Esophagus muscularis mucosa (tissue), 4 donors: ENCODE measurements at regions not wholly inside any gene's neighbourhood (a gene's known extent, or its start where the extent isn't known, plus 50 kb on each side); places are given as distances from the start of the nearest gene placed in this dataset.
"Not testable (repeated sequence)": the region's sequence is repeated elsewhere in the genome, so short reads cannot be mapped to it uniquely, and the experiment has no call there.

Source experiments
- DNase-seq: peaks from one replicate; pipeline ENCODE4 v3.0.0-alpha.2; 2017; ENCODE audit errors: extremely low spot score
- H3K27ac ChIP-seq, 4 donors: fragments of 200-600 bp; sonication (generic); replicated peaks in 1 of 4; 1 replicate in 3 of 4; 2 replicates in 1 of 4; pipeline ENCODE4 v1.5.1; 2016 to 2019; ENCODE audit warnings: mild to moderate bottlenecking in 1 of 4
- H3K27me3 ChIP-seq, 4 donors: fragments of 200-600 bp; sonication (generic); one replicate each; pipeline versions ENCODE4 v1.5.1 to v1.6.0; 2016 to 2019
- H3K36me3 ChIP-seq, 4 donors: fragments of 200-600 bp; sonication (generic); one replicate each; pipeline ENCODE4 v1.5.1; 2016 to 2019
- H3K4me1 ChIP-seq, 4 donors: fragments of 200-600 bp; sonication (generic); one replicate each; pipeline ENCODE4 v1.5.1; 2016 to 2019
- H3K4me3 ChIP-seq, 4 donors: fragments of 200-600 bp; sonication (generic); 1 replicate in 2 of 4; 2 replicates in 2 of 4; pipeline ENCODE4 v1.5.1; 2016 to 2019; ENCODE audit warnings: mild to moderate bottlenecking in 4 of 4, moderate library complexity in 1 of 4
- H3K9me3 ChIP-seq, 4 donors: fragments of 200-600 bp; sonication (generic); 1 replicate in 3 of 4; 2 replicates in 1 of 4; pipeline ENCODE4 v1.5.1; 2016 to 2019
- EP300 ChIP-seq: sonication (generic); formaldehyde crosslinking; IDR thresholded peaks from one replicate; pipeline ENCODE4 v1.6.1; 2017; ENCODE audit warnings: antibody characterized with exemption
- POLR2A ChIP-seq: fragments of 450-650 bp; IDR thresholded peaks from one replicate; pipeline ENCODE4 v1.6.1; 2017; ENCODE audit warnings: antibody characterized with exemption, moderate library complexity, mild to moderate bottlenecking, low read depth
- POLR2AphosphoS5 ChIP-seq, 2 donors: sonication (generic); formaldehyde crosslinking; IDR thresholded peaks; one replicate each; pipeline ENCODE4 v1.6.1; 2017; ENCODE audit warnings: antibody characterized with exemption in 2 of 2
- WGBS: methylation state at CpG from one replicate; pipeline ENCODE4 v1.1.5; 2018; 5-methylcytosine and 5-hydroxymethylcytosine counted together
- intact Hi-C: fragments of 100-400 bp; cut with DNase I; formaldehyde crosslinking; loops from one replicate; pipeline ENCODE4 v1.15.1; 2023
- TF ChIP-seq, protein P1 (sequence below), 3 experiments: fragments of 200-600 bp in 2 of 3; fragments of 450-650 bp in 1 of 3; sonication (generic) in 2 of 3; IDR thresholded peaks; one replicate each; pipeline ENCODE4 v1.5.1; 2017 to 2019; ENCODE audit warnings: antibody characterized with exemption in 3 of 3, mild to moderate bottlenecking in 2 of 3, moderate library complexity in 1 of 3

DNA sequence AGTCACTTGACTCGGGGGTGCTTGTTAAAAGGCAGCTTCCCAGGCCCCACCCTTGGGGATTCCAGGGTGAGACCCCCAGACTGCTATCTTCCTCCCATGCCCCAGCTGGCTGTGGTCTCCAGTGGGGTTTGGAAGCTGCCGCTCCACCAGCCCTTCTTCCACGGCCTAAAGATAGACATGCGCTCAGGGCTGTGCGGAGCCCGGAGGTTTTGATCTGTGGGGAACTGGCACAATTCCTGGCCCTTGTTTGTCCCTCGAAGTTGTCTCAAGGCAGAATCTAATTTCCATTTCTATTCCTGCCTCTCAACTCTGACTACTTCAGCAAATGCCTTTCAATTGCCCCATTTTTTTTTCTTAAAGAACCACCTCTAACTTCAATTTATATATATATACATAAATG, 120.7 kb upstream of the SRSF6 start:
- DNase-seq: no peak
- Histone ChIP-seq H3K4me1 (no peaks in the 10 kb centered on the region), H3K36me3 (no peaks in the 10 kb centered on the region), H3K27ac (no peak overlapping the region), H3K4me3 (no peak overlapping the region), H3K27me3 (no peaks in the 10 kb centered on the region), H3K9me3 (peaks cover 0 to 31% (median 18%) of the 10 kb centered on the region in 4 donors)
- 79% methylated on average over 7 of the region's 7 CpGs for WGBS
- intact Hi-C loops: no loop called here
- TF ChIP-seq, protein P1, sequence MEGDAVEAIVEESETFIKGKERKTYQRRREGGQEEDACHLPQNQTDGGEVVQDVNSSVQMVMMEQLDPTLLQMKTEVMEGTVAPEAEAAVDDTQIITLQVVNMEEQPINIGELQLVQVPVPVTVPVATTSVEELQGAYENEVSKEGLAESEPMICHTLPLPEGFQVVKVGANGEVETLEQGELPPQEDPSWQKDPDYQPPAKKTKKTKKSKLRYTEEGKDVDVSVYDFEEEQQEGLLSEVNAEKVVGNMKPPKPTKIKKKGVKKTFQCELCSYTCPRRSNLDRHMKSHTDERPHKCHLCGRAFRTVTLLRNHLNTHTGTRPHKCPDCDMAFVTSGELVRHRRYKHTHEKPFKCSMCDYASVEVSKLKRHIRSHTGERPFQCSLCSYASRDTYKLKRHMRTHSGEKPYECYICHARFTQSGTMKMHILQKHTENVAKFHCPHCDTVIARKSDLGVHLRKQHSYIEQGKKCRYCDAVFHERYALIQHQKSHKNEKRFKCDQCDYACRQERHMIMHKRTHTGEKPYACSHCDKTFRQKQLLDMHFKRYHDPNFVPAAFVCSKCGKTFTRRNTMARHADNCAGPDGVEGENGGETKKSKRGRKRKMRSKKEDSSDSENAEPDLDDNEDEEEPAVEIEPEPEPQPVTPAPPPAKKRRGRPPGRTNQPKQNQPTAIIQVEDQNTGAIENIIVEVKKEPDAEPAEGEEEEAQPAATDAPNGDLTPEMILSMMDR (IDR thresholded peaks at IDR 0.05): no peak

DNA sequence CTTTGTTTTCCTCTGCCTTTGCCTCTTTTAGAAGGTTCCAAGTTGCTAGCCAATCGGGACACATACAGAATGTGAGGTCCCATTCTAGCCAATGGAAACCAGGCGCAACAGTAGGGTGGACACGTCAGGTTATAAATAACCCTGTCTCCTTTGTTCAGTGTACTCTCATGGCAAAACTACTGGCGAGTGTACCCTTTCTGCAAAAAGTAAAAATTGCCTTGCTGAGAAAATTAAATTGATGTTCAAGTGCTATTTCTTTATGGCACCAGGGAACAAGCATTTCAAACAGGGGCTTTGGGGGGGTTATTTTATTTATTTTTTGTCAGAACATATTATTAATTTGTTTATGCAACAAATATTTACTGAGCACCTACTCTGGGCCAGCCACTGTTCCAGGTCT, 123.6 kb upstream of the SRSF6 start:
- no peaks in the 10 kb centered on the region for H3K4me1 ChIP-seq
- no peak for DNase-seq
- no peak overlapping the region for H3K27ac ChIP-seq
- TF ChIP-seq, protein P1 (IDR thresholded peaks at IDR 0.05): no peak
- no peak for TF ChIP-seq POLR2A
- no peak for TF ChIP-seq EP300
- TF ChIP-seq POLR2AphosphoS5 (IDR thresholded peaks at IDR 0.05): no peak
- no peaks in the 10 kb centered on the region for H3K36me3 ChIP-seq
- no peaks in the 10 kb centered on the region for H3K27me3 ChIP-seq
- H3K4me3 ChIP-seq: no peak overlapping the region
- H3K9me3 ChIP-seq: peaks cover 0 to 31% (median 18%) of the 10 kb centered on the region in 4 donors
- intact Hi-C loops: no loop called here
- WGBS: 71% methylated on average over 4 of the region's 4 CpGs

DNA sequence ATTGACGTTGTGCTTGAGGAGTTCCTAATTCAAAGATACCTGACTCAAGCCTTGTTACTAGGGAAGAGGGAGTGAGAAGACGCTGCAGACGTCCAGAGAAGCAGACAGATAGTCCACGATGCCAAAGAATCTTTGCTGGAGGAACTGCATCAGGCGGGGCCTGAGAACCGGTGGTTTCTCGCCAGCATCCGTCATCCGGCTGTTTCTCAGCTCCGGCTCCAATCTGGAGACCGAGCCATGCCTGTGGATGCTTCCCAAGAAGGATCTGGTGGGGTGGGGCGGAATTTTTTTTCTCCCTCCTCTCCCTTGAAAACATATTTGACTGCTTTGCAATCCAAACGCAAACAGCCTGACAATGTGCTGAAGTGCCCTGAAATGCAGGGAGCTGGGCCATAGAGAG, 125.8 kb upstream of the SRSF6 start:
- H3K4me3 ChIP-seq: no peak overlapping the region
- 44% methylated on average over 13 of the region's 13 CpGs for WGBS
- no peak for TF ChIP-seq POLR2A
- no peak for TF ChIP-seq EP300
- TF ChIP-seq, protein P1 (IDR thresholded peaks at IDR 0.05): no peak
- TF ChIP-seq POLR2AphosphoS5 (IDR thresholded peaks at IDR 0.05): no peak
- no peaks in the 10 kb centered on the region for H3K4me1 ChIP-seq
- H3K27me3 ChIP-seq: no peaks in the 10 kb centered on the region
- H3K36me3 ChIP-seq: no peaks in the 10 kb centered on the region
- peaks cover 0 to 31% (median 18%) of the 10 kb centered on the region in 4 donors for H3K9me3 ChIP-seq
- no peak for DNase-seq
- intact Hi-C loops: no loop called here
- H3K27ac ChIP-seq: no peak overlapping the region

DNA sequence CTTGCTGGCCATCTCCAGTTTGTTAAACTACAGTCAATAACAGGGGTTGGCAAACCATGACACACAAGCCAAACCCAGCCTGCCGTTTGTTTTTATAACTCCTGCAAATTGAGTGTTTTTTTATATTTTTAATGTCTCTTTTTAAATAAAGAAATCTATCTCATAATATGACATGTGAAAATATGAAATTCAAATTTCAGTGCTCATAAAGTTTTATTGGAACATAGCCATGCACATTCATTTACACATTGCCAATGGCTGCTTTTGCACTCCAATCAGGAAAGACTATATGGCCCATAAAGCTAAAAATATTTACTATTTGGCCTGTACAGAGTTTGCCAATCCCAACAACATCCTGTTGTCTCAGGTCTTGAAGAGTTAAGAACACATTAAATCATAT, 129.0 kb upstream of the SRSF6 start:
- no peak for TF ChIP-seq POLR2A
- no peak for TF ChIP-seq POLR2AphosphoS5 (IDR thresholded peaks at IDR 0.05)
- intact Hi-C loops: no loop called here

DNA sequence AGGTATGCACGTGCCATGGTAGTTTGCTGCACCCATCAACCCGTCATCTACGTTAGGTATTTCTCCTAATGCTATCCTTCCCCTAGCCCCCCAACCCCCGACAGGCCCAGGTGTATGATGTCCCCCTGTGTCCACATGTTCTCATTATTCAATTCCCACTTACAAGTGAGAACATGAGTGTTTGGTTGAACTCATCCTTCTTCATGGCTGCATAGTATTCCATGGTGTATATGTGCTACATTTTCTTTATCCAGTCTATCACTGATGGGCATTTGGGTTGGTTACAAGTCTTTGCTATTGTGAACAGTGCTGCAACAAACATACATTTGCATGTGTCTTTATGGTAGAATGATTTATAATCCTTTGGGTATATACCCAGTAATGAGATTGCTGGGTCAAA, 130.5 kb upstream of the SRSF6 start:
- intact Hi-C loops, DNase-seq: not testable (repeated sequence)
- 92% methylated on average over 4 of the region's 4 CpGs for WGBS

More for the DNA sequence above, 129.0 kb upstream of the SRSF6 start:
- no peak for DNase-seq
- Histone ChIP-seq H3K9me3 (peaks cover 0 to 10% (median 4%) of the 10 kb centered on the region in 4 donors), H3K36me3 (no peaks in the 10 kb centered on the region), H3K27ac (no peak overlapping the region), H3K4me1 (no peaks in the 10 kb centered on the region), H3K27me3 (peaks cover 0 to 4% (median 0%) of the 10 kb centered on the region in 4 donors), H3K4me3 (no peak overlapping the region)
- WGBS: 82% methylated on average over 1 of the region's 1 CpG

DNA sequence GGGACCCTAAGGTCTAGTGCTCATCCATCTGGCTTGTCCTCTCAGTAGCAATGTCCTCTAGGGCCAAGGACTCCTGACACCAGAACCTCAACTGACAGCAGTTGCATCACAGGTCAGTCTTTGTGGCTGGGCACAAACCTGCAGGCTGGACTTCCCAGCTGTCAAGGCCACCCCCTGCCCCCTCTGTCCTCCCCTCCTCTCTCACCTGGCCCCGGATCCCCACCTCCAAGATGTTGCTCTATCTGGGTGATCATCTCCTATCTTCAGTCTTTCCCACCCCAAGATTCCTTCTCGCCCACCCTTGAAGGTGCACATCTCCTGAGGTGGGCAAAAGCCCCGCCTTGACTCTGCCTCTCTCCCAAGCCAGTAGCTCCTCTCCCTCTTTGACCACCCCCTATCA, 131.8 kb upstream of the SRSF6 start:
- Histone ChIP-seq H3K36me3 (no peaks in the 10 kb centered on the region), H3K27me3 (peaks cover 0 to 4% (median 0%) of the 10 kb centered on the region in 4 donors), H3K4me3 (no peak overlapping the region), H3K4me1 (peaks cover 0 to 5% (median 0%) of the 10 kb centered on the region in 4 donors), H3K27ac (no peak overlapping the region), H3K9me3 (no peaks in the 10 kb centered on the region)
- 90% methylated on average over 3 of the region's 3 CpGs for WGBS
- intact Hi-C loops: no loop called here
- DNase-seq: no peak
- TF ChIP-seq POLR2AphosphoS5 (IDR thresholded peaks at IDR 0.05) (no peak), POLR2A (no peak), EP300 (no peak)
- TF ChIP-seq, protein P1 (IDR thresholded peaks at IDR 0.05): no peak

More for the DNA sequence above, 130.5 kb upstream of the SRSF6 start:
- not testable (repeated sequence) for H3K4me3 ChIP-seq, H3K36me3 ChIP-seq, H3K27me3 ChIP-seq, H3K9me3 ChIP-seq, H3K4me1 ChIP-seq, H3K27ac ChIP-seq
